Stimulated activated CD4-positive, alpha-beta T cell treated with anti-CD3 and anti-CD28 coated beads, Interleukin-12 subunit alpha, Interleukin-12 subunit beta, amount 100 ng/mL, for 24 hours (primary cell): ENCODE measurements at regions not wholly inside any gene's neighbourhood (a gene's known extent, or its start where the extent isn't known, plus 50 kb on each side); places are given as distances from the start of the nearest gene placed in this dataset.

Experiments
- DNase-seq, 2 experiments: peaks; one replicate each; pipeline ENCODE4 v3.0.0-alpha.2; 2020; ENCODE audit warnings: low read depth in 2 of 2

DNA sequence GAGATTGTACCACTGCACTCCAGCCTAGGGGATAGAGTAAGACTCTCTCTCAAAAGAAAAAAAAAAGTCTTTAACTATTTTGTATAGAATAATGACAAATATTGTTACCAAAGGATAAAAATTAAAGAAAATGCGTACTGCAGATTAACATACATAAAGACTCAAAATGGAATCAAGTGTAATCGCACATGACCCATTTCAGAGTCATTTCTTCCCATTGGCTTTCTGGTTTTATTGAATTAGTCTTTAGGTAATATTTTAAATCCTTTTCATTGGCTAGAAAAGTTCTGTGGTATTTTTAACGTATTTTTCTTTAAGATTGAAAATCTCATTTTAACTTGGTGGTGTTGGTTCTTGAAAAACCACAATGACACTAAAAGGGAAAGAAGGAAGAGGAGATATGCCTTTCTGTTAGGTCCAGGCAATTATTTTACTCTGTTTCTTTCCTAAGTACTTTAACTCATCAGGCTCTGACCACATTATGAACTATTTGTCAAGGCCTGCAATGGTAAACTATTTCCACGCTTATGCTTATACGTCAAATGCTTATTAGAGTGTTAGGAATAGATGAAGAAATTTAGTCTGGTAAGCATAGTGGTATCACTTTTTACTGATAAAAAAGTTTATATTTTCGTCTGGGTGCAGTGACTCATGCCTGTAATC, 52.3 kb downstream of the PLEKHG1 start:
- DNase-seq: no peak

DNA sequence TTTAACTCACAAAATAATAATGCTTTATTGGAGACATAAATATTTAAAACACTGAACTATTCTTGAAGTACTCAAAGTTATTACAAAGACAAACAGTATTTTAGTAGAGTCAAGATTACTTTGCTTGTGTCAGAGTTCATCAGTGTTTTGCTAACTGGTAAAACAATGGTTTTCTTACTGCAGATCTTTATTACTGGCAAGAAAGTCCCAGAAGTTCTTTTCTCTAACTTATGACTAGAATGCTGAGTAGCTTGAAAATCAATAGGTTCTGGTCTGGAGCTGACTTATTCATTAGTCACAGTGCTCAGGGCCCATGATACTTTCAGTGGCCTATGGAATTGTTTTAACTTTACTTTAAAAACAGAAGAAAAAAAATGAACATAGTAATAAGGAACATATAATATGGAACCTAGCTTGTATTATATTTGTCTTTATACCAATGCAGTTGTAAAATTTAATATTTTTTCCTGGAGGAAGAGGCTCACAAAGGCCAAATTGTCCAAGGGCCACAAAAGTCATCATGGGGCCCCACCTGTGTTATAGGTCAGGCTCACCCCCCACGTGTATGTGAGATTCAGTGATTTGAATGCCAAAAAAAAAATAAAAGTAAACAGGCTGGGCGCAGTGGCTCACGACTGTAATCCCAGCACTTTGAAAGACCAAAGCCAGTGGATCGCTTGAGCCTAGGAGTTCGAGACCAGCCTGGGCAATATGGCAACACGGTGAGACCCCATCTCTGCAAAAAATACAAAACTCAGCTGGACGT, 53.3 kb downstream of the PLEKHG1 start:
- no peak for DNase-seq

DNA sequence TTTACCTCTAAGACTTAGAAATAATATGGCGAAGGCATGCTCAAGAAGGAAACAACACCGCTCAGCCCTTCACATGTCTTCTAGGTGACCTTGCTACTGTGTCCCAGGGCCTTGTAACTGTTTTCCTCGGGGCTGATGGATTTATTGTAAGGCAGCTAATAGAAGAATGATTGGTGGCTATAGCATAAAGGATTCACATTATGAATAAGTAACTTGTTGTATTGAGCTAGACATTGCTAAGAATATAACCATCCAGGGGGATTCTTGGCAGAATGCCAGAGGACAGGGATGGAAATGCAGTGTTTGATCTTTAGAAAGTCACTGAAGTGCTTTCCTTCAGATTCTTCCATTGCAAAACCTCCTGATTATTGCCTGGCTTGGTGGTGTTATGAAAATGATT, 54.9 kb downstream of the PLEKHG1 start:
- DNase-seq: no peak

DNA sequence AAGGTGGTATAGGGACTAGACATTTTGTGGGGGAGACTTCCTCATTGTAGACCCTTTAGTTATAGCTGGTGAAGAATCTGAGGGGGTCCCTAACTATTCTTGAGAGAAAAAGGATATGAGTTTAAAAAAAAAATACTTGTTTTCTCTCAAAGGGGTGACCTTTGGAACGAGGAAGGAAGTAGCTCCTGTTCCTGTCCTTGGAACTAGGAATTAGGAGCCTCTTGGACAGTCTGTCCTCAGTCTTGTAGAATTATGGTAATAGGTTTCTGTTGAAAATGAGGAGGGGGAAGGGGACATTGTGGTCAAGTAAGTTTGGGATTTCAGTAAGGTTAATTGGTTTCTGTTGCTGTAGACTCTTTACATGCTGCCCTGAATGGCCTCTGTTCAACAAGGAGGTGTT, 56.5 kb downstream of the PLEKHG1 start:
- DNase-seq: no peak

DNA sequence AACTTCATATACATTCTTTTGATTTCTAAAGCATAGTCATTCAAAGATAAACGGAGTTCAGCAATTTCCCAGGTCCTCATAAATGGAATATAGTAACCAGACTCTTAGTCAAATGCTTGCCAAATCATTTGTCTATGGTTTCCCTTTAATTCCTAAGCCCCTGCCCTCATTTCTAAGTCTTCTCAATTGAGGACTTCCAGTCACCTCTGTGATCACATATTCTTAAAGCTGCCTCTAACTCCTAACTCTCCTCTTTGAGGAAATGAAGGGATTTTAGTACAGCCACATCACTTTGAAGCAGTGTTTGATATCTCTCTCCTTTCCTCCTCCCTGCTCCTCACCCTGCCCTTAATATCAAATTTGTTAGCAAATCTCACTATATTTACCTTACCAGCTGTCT, 58.7 kb downstream of the PLEKHG1 start:
- DNase-seq: no peak

DNA sequence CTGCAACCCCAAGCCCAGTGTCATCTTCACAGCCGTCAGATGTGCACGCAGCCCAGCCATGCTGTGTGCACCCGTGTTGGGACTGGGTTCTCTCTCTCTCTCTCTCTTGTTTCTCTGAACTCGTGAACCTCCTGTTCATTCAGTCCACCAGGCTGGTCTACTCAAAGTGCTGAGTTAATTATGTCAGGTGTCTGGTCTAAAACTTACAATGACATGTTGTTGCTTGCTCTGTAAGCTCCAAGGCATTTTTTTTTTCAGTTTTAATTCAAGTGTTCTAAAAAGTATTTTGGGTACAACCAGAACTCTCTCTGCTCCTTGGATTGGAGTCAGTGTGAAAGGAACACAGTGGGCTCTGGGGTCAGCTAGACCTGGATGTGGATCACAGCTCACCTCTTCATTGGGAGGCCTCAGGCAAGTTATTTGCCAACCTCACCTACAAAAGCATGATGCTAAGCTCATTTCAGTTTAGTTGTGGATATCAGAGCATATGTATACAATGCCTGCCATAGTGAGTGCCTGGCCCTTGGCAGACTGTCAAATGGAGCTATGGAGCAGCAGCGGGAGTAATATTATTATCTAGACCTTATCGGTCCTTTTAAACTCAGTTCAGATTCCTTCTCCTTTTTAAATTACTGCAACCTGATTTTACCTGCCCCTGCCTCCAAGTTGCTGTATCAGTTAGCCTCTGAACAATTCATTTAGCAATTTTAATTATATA, 59.5 kb downstream of the PLEKHG1 start:
- no peak for DNase-seq

DNA sequence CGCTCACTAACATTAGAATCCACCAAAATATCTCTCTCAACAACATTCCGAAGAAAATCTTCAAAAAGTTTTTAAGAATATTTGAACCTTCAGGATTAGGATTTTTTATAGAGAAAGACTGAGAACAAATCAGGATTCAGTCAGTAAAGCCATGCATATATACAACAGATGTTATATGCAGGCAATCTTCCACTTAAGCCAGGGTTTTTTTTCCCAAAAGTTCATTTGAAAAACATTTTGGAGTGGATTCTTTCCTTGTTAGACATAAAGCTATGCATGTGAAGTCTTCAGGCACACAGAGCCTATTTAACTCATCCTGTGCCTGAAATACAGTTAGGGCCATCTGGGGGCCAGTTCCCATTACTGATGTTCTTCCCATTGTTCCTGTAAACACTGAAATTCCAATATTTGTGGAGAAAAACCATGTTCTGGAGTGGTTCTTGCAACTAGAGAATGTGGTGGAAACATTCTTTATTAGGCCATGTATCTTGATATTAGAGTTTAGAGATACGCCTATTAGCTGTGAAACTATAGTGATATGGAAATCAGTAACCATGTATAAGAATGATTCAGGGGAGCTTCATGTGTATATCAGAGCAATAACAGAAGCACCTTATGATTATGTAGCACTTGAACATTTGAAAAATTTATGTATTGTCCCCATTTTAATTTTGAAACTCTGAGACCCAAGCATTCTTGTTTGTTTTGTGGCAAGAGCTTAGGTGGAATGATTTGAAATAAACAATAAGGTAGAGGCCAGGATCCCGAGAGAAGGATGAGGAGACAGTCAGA, 61.7 kb downstream of the PLEKHG1 start:
- DNase-seq: no peak

DNA sequence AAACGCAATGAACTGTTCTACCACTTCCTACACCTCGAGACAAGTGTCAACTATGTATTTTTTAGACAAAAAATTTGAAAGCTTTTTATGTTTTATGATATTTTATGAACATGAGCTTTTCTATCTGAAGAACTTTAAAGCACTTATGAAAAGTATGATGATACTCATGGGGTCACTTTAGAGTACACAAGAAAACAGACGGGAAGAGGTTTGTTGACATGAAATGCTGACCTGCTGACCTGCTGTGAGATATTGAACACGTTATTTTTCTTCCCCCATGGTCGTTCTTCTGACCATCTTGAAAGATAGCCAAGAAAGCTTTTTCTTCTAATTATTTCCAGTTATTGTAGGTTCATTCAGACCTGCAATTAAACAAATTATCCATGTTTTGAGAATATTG, 63.1 kb downstream of the PLEKHG1 start:
- DNase-seq: no peak

DNA sequence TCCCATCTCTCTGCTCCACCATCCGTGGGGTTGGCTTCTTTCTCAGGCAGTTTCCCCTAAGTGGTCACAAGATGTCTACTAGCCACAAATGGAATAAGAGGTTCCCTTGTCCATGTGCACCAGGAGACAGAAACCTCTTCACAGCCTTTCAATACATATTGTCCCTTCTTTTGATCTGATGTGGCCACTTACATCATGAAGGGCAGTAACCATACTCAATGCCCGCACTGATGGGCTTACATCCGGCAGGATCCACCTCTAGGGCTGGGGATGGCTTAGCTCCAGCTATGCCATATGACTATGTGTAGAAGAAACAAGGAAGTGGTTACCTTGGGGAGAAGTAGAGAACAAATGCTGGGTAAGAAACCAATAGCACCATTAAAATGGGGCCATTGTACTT, 64.4 kb downstream of the PLEKHG1 start:
- no peak for DNase-seq

DNA sequence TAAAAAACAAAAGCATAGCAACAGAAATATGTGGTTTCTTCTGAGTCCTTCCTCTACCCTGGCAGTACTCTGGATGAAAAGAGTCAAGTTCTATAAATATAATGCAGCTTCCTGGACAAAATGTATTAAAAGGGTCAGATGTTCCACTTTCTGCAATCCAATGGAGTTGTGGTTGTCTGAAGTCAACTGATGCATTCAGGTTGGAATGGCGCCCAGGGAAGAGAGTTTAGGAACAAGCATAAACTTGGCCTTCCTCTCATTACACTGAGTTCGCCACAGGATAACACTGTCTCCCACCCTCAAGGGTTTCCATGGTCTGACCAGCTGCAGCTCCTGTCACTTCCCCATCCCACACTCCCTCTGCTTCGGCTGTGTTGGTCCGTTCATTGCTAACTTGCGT, 66.4 kb downstream of the PLEKHG1 start:
- no peak for DNase-seq

DNA sequence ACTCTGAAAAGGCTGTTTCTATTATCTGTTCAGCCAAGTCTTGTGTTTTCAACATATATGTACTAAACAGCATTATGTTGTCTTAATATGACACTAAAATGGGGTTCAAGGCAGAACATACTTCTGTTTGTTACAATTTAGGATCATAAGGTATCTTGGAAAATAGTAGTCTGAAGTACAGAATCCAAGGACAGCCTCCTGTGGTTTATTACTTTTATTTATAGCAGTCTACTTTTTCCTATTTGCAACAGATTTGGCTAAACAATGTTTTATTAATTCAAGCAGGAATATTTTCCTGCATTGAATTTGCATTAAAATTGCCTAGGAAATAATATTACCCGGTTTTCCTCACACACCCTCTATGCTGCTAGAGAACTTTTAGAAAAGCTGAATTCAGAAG, 67.7 kb downstream of the PLEKHG1 start:
- no peak for DNase-seq

DNA sequence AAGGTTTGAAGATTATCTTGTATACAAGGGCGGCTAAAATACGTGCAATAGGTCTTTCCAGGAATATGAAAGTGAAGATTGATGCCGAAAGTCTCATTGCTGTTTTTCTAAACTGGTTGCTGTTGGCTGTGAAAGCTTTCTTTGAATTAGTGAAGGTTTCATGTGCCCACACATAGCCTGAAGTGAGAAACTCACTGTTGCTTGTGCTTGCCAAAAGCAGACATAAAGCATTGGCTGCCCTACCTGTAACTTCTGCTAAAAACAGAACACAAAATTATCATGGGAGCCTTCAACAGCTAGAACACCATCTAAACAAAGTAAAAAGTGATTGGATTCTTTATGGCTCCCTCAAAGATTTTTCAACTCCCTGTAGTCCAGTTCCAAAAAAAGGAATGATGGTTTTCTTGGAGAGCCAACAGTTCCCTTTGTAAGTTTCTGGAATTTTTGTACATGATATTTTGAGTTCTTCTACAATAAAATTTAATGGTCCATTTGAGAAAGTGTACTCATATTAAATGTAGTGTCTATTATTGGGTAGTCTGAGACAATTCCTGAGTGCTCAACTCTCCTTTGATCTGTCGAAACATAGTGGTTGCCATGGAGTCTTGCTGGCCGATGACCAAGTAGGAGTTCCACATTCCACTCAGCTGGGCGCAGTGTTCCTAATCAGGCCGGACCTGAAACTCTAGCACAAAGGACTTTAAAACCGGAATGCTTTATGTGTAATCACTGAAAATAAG, 68.5 kb downstream of the PLEKHG1 start:
- no peak for DNase-seq

DNA sequence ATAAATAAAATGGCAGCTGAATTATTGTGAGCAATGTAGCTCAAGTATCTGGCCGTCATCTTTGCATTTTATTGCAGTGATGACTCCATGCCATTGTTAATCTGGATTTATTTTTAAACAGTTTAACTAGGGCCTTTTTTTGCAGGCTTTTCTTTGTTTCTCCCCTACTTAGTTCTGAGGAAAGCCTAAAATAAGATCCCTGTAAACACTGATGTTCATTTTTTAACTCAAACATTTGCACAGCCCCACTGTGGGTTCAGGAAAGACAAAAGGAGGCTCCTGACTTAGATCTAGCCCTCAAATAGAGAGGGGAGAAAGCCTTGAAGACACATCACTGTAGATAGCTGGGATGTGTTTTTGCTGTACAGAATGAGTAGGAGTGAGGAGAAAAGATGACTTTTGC, 69.2 kb downstream of the PLEKHG1 start:
- DNase-seq: no peak

DNA sequence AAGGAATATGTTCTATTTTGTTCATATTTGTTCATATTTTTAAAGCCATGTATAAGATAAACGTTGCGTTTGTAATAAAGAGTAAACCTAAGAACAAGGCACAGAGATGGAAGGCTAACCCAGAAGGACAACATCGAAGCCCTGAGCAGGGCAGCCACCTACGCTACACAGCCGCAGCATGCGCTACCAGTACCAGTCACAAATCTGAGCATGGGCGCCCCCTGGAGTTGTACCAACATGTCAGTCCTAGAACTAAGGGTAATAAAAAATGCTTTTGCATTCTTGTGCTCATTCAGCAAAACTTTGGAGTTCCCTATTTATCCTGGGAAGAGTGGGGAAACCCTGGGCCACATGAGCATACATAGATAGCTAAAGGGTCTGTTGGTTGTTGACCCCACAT, 70.6 kb downstream of the PLEKHG1 start:
- no peak for DNase-seq

DNA sequence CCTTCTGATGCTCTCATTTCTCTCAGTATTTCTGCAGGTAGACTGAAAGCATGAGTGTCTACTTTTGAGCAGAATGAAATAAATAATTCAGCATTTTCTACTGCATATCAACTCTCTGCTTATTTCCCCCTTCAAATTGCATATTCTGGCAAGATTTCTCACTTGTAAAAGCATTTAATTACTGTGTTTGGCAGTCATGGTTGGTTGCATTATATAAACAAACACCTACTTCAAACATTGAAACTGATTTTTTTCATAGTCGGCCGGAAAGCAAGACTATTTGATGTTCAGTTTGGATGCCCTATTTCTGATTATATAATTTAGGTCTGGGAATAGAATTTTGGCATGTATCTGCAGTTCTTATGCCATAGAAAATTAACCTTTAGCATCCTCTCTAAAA, 73.1 kb downstream of the PLEKHG1 start:
- DNase-seq: no peak

DNA sequence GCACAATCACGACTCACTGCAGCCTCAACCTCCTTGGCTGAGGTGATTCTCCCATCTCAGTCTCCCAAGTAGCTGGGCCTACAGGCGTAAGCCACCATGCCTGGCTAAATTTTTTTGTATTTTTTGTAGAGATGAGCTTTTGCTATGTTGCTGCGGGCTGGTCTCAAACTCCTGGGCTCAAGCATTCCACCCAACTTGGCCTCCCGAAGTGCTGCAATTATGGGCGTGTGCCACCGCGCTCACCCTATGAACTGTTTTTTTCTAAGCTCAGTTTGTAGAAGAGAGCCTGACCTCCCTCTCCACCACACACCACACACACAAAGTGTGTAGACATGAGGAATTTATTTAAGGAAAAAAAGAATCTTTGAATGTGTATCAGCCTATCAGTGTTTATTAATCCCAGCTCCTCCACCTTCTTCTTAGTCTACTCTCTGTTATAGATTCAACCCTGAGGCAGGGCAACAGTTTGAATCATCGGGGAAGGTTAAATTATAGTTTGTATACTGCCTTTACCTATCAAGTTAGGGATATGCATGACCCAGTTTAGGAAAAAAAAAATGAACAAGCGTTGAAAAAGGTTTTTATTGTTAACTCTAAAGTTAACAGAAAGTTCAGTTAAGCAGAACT, 74.1 kb downstream of the PLEKHG1 start:
- no peak for DNase-seq

DNA sequence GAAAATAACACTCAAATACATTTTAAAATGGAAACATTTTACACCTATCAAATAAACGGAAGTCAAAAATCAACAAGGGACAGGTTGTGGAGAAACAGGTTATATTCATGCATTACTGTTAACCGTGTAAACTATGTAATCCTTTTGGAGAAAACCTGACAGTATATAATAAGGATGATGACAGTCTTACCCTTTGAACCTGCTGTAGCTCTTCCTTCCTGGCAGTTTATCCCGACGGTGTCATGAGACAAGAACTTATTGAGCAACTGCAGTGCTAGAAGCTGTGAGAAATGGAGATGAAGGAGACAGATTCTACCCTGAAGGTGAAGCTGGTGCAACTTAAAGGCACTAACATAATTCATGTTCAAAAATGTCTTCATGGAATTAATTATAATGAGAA, 76.7 kb downstream of the PLEKHG1 start:
- DNase-seq: no peak

DNA sequence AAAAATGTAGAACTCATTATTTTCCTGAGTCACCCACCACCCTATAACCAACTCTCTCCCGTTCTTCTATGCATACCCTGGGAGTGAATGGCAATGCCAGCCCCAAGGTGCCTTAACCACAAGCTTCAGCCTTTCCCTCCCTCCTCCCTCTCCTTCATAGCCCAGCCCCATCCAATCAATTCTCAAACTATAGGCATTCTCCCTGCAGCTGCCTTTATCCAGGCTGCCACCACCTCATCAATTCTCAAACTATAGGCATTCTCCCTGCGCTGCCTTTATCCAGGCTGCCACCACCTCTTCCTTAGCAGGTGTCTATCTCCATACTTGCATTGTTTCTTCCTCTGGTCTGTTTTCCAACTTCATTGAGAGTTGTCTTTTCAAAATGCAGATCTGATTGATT, 77.1 kb downstream of the PLEKHG1 start:
- no peak for DNase-seq

DNA sequence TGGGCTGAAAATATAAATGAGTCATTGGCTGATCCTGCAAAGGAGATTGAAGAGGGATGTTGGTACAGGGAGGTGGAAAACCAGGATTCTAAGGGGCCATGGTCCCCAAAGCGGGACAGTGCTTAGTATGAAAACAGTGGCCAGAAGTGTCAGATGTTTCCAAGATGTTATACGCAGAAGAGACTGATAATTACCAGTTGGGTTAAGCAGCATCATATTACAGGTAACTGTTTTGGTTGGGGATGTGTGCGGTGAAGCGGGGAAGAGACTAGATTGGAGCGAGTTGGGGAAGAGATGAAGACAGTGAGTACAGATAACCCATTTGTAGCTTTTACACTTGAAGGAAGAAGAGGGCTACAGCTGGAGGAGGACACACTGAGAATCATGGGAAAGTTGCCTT, 80.8 kb downstream of the PLEKHG1 start:
- DNase-seq: no peak

DNA sequence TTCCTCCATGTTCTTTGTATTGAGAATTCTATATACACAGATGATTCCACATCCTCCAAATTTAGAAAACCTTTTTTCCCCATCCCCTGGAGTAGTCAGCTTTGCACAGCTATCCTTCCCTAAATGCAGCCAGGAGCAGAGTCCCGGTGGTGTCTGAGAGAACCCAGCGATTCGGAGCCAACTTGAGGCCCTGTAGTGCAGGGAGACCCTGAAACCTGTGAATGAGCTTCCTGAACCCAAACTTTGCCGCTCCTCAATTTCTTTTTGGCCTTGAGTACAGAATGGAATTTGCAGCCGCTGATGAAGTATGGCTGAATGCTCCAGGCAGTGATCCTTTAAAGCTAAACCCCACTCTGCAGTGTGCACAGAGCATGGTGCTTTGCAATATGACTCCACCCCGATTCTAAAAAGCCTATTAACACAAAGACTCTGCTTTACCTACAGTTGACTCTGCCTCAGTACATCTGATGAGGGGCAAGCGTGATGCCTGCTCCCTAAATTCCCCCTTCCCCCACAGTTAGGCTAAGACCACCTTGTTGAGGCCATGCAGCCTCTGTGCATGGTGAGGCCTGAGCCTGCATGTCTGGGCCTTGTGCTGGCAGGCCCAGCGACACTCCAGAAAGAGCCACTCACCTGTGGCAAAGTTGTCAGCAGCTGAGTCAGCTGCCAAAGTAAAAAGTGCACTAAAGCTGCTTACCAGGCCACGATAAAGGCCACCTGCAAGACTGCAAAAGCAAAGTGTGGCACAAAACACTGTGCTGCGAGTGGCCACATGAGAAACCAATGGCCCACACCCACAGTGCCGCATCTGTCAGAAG, 82.1 kb downstream of the PLEKHG1 start:
- DNase-seq: no peak
